Liver (tissue), 3 donors: ENCODE measurements at regions not wholly inside any gene's neighbourhood (a gene's known extent, or its start where the extent isn't known, plus 50 kb on each side); places are given as distances from the start of the nearest gene placed in this dataset.

ENCODE experiments used
- CTCF ChIP-seq: fragments of 150-350 bp; IDR thresholded peaks from 2 replicates; pipeline ENCODE4 v1.5.1; 2017; ENCODE audit warnings: improper control_type of control experiment, low read depth, low read length; ENCODE audit not compliant: missing input control
- RAD21 ChIP-seq, 2 donors: IDR thresholded peaks; 2 replicates each; pipeline ENCODE4 v1.6.1; 2016; ENCODE audit warnings: antibody characterized with exemption in 2 of 2, mild to moderate bottlenecking in 2 of 2
- YY1 ChIP-seq: IDR thresholded peaks from 2 replicates; pipeline ENCODE4 v1.6.1; 2016; ENCODE audit warnings: antibody characterized with exemption, mild to moderate bottlenecking
- TF ChIP-seq, protein P1 (sequence below): IDR thresholded peaks from 2 replicates; pipeline ENCODE4 v1.6.1; 2016; ENCODE audit warnings: antibody characterized with exemption, mild to moderate bottlenecking
- donor health status: healthy.
- donor health status: healthy.

DNA sequence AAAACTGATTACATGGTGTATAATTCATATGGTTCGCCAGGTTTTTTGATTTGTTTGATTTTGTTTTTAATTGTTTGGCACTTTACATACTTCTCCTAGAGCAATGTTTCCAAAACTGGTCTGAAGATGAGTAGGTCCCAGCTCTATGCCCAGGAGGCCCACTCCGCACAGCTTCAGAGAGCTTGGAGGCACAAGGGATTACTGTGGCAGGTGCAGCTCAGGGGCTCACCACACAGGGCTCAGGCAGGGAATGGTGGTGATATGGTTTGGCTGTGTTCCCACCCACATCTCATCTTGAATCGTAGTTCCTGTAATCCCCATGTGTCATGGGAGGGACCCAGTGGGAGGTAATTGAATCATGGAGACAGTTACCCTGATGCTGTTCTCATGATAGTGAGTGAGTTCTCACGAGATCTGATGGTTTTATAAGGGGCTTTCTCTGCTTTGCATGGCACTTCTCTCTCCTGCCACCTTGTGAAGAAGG, 296.6 kb downstream of the MED10 start:
- TF ChIP-seq YY1: no peak
- no peak for TF ChIP-seq CTCF
- TF ChIP-seq, protein P1, sequence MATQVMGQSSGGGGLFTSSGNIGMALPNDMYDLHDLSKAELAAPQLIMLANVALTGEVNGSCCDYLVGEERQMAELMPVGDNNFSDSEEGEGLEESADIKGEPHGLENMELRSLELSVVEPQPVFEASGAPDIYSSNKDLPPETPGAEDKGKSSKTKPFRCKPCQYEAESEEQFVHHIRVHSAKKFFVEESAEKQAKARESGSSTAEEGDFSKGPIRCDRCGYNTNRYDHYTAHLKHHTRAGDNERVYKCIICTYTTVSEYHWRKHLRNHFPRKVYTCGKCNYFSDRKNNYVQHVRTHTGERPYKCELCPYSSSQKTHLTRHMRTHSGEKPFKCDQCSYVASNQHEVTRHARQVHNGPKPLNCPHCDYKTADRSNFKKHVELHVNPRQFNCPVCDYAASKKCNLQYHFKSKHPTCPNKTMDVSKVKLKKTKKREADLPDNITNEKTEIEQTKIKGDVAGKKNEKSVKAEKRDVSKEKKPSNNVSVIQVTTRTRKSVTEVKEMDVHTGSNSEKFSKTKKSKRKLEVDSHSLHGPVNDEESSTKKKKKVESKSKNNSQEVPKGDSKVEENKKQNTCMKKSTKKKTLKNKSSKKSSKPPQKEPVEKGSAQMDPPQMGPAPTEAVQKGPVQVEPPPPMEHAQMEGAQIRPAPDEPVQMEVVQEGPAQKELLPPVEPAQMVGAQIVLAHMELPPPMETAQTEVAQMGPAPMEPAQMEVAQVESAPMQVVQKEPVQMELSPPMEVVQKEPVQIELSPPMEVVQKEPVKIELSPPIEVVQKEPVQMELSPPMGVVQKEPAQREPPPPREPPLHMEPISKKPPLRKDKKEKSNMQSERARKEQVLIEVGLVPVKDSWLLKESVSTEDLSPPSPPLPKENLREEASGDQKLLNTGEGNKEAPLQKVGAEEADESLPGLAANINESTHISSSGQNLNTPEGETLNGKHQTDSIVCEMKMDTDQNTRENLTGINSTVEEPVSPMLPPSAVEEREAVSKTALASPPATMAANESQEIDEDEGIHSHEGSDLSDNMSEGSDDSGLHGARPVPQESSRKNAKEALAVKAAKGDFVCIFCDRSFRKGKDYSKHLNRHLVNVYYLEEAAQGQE: no peak
- TF ChIP-seq RAD21 (IDR thresholded peaks at IDR 0.05): no peak
